ENCODE measurements at regions not wholly inside any gene's neighbourhood (a gene's known extent, or its start where the extent isn't known, plus 50 kb on each side); places are given as distances from the start of the nearest gene placed in this dataset.

DNA sequence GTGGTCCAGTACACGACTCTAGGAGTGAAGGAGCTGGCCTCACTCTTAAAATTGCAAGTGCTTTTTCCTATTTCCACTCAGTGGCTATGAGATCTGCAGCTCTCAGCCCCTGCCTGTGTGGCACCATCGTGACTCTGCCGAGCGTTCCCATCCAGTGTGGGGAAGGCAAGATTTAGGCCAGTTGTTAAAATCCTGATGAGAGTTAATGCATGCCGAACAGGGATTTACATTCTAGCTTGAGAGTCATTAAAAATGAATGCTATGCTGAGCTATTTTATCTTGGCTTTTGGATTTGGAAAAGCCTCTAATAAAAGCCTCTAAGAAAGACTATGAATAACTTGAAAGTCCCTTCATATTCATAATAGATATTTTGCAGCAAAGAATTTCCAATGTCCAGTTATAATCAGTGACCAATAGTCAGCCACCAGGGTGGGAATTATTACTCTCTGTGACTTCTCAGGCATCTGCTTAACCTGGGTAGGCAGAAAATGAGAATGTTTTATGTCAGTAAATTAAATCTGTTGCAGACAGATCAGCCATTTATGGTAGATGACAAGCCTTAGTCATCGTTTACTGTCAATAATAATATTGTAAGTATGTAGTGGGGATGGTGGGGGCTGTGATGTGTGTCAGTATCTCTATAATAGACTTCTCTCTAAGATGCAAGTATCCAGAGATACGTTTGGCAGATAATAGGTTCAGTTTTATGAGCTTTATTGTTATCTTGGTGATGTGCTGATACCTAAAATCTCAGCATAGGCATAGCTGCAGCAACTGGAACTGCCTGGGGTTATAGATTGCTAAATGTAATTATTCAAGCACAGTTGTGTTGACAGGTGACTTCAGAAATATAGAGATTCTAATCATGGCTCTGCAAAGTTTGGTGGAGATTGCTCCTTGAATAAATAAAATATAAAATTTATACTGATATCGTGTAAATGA lies 207.8 kb downstream of the SOCS6 start:
- H3K4me3 ChIP-seq (ENCODE audit: low read depth, low read length): no peak overlapping the region
- no peak for DNase-seq (ENCODE audit: low read depth)
- no peak for TF ChIP-seq POLR2A (IDR thresholded peaks at IDR 0.05; ENCODE audit: extremely low read depth, insufficient read length)
- TF ChIP-seq, protein P1, sequence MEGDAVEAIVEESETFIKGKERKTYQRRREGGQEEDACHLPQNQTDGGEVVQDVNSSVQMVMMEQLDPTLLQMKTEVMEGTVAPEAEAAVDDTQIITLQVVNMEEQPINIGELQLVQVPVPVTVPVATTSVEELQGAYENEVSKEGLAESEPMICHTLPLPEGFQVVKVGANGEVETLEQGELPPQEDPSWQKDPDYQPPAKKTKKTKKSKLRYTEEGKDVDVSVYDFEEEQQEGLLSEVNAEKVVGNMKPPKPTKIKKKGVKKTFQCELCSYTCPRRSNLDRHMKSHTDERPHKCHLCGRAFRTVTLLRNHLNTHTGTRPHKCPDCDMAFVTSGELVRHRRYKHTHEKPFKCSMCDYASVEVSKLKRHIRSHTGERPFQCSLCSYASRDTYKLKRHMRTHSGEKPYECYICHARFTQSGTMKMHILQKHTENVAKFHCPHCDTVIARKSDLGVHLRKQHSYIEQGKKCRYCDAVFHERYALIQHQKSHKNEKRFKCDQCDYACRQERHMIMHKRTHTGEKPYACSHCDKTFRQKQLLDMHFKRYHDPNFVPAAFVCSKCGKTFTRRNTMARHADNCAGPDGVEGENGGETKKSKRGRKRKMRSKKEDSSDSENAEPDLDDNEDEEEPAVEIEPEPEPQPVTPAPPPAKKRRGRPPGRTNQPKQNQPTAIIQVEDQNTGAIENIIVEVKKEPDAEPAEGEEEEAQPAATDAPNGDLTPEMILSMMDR (IDR thresholded peaks at IDR 0.05; ENCODE audit: low read depth, low read length): no peak
- TF ChIP-seq MYC (IDR thresholded peaks at IDR 0.05; ENCODE audit: low read depth, low read length): no peak
- TF ChIP-seq, protein P2, sequence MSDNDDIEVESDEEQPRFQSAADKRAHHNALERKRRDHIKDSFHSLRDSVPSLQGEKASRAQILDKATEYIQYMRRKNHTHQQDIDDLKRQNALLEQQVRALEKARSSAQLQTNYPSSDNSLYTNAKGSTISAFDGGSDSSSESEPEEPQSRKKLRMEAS (IDR thresholded peaks at IDR 0.05; ENCODE audit: low read depth, low read length): no peak

DNA sequence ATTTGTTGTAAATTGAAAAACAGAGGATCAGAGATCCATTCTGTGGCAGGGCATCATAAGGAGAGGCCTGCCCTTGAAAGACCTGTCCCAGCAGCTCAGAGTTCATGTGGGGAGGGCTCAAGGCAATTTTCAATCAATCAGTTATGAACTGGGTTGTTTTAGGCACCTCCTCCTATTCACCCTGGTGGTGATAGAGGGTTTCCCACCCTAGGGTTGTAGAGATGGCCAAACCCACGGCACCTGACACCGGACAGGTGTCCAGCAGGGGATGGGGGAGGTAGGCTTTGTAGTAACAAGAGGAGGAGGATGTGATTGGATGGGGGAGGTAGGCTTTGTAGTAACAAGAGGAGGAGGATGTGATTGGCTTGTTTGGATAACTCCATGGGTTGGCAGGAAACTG lies 205.7 kb downstream of the SOCS6 start:
- no peak overlapping the region for H3K4me3 ChIP-seq (ENCODE audit: low read depth, low read length)
- TF ChIP-seq MYC (IDR thresholded peaks at IDR 0.05; ENCODE audit: low read depth, low read length) (no peak), POLR2A (IDR thresholded peaks at IDR 0.05; ENCODE audit: extremely low read depth, insufficient read length) (no peak)
- TF ChIP-seq, protein P1 (IDR thresholded peaks at IDR 0.05; ENCODE audit: low read depth, low read length): no peak
- TF ChIP-seq, protein P2 (IDR thresholded peaks at IDR 0.05; ENCODE audit: low read depth, low read length): no peak

DNA sequence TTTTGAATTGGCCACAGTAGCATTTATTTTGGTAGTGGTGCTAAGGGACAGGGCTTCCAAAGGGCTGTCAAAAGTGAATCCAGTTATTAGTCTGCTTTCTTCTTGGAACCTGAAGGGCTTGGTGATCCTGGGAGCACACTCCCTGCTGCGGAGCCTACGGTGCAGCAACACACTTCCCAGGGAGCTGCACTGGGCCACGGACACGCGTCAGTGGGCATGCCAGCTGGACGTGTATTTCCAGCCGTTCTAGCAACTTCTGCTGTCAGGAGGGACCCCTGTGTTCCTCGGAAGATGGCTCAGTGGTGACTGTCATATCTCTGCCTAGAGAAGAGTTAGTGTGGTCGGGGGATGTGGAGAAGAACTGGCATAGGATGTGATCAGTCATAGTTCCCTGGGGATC lies 204.6 kb downstream of the SOCS6 start:
- TF ChIP-seq MYC (IDR thresholded peaks at IDR 0.05; ENCODE audit: low read depth, low read length) (no peak), POLR2A (IDR thresholded peaks at IDR 0.05; ENCODE audit: extremely low read depth, insufficient read length) (no peak)
- TF ChIP-seq, protein P1 (IDR thresholded peaks at IDR 0.05; ENCODE audit: low read depth, low read length): no peak
- TF ChIP-seq, protein P2 (IDR thresholded peaks at IDR 0.05; ENCODE audit: low read depth, low read length): no peak
- H3K4me3 ChIP-seq (ENCODE audit: low read depth, low read length): no peak overlapping the region
- no peak for DNase-seq (ENCODE audit: low read depth)

More for the DNA sequence above, 205.7 kb downstream of the SOCS6 start:
- DNase-seq (ENCODE audit: low read depth): no peak

DNA sequence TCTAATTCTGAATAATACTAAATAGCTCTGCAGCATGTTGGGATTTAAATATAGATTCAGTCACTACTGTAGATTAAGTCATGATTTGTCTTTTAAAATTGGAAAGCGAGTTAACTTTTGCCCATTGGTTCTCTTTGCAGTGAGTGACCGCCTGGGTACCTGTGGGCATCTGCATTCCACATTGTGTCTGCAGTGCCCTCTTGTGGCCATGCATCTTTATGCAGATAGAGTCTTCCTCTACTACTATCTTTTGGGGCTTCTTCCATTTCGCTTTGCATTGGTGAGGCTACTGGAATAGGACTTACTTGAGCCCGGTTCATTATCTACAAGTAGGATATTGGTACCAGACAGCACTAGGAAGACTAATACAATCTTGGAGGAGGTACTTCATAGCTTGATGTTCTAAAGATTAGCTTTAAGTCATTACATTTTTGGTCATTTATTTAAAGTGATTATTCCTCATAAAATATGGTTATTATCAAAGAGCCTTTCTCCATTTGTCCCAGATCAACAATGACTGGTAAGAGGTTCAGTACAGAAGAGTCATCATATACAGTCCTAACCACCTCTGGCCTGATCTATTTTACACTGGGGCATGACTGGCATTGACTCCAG lies 203.0 kb downstream of the SOCS6 start:
- no peak for TF ChIP-seq POLR2A (IDR thresholded peaks at IDR 0.05; ENCODE audit: extremely low read depth, insufficient read length)
- TF ChIP-seq, protein P1 (IDR thresholded peaks at IDR 0.05; ENCODE audit: low read depth, low read length): peak; percentile 82
- peak; percentile 75 for DNase-seq (ENCODE audit: low read depth)

DNA sequence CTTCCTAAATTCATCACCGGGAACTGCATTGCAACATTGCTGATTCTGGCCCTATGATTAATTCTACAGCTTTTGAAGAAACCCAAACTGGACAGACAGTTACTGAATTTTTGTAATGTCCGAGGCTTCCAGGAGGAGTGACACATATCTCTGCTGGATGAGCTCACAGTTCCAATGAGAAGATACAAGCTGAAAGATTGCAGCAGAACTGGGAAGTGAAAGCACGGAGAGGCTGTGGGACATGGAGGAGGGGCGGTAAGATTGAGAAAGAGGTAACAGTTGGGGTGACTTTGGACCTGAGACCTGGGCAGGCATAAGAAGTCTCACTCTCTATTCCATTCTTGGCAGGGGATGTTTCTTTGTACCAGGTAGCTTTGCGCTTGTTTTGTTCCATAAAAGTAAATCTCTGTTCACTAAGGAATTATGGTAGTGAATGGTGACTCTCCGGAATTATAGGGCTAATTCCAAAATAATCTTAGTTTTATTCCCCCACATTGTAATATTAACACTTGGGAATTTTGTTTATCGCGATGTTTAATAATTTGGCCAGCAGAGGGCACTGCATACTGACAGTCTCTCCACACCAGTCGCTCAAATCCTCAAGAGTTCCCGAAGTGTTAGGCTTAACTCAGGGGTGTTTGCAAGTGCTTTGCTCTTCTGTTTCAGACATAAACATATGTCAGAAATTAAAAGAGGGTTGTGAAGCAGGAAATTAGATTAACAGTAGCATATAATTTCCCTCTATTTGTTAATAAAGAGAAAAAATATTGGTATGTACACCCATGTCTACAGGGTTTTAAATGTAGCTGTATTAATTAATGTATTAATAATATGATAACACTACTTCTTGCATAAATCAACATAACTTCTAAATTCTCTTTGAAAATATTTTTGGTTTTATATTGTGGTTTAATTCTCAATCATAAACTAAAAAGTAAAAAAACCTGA lies 201.4 kb downstream of the SOCS6 start:
- TF ChIP-seq, protein P1 (IDR thresholded peaks at IDR 0.05; ENCODE audit: low read depth, low read length): peak; percentile 26
- TF ChIP-seq, protein P2 (IDR thresholded peaks at IDR 0.05; ENCODE audit: low read depth, low read length): no peak
- no peak for TF ChIP-seq MYC (IDR thresholded peaks at IDR 0.05; ENCODE audit: low read depth, low read length)

More for the DNA sequence above, 203.0 kb downstream of the SOCS6 start:
- H3K4me3 ChIP-seq (ENCODE audit: low read depth, low read length): no peak overlapping the region

More for the DNA sequence above, 201.4 kb downstream of the SOCS6 start:
- peak; percentile 92 for DNase-seq (ENCODE audit: low read depth)
- H3K4me3 ChIP-seq (ENCODE audit: low read depth, low read length): peak overlapping the region; percentile 30

All from NB4 (cell line).